LNCaP clone FGC (cell line): ENCODE measurements at regions not wholly inside any gene's neighbourhood (a gene's known extent, or its start where the extent isn't known, plus 50 kb on each side); places are given as distances from the start of the nearest gene placed in this dataset.

ENCODE experiments used
- DNase-seq: peaks from one replicate; pipeline ENCODE4 v3.0.0-alpha.2; 2011; ENCODE audit warnings: low read depth
- H3K4me3 ChIP-seq: 2 replicates; pipeline ENCODE4 v1.5.1; 2011; ENCODE audit warnings: mild to moderate bottlenecking, low read depth, low read length, control low read depth
- TF ChIP-seq, protein P1 (sequence below): IDR thresholded peaks from 2 replicates; pipeline ENCODE4 v1.5.1; 2012; ENCODE audit warnings: mild to moderate bottlenecking; ENCODE audit not compliant: control insufficient read depth, insufficient read depth; ENCODE audit errors: extremely low read depth

DNA sequence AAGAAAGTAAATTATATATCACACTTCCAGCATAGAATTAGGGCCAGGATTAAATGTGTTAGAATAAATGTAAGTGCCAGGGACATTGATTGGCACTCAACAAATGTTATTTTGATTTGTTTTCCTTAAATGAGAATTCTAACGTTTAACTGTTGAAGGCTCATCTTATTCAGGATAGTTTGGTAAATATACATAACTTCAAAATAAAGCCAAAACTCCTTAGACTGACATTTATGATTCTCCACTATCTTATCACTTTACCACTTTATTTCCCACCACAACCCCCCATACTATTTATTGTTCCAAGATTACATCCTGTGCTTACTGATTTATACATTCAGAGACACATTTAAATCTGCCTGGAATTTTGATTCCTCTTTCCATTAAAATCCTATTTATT lies 769.5 kb upstream of the CDH2 start:
- TF ChIP-seq, protein P1, sequence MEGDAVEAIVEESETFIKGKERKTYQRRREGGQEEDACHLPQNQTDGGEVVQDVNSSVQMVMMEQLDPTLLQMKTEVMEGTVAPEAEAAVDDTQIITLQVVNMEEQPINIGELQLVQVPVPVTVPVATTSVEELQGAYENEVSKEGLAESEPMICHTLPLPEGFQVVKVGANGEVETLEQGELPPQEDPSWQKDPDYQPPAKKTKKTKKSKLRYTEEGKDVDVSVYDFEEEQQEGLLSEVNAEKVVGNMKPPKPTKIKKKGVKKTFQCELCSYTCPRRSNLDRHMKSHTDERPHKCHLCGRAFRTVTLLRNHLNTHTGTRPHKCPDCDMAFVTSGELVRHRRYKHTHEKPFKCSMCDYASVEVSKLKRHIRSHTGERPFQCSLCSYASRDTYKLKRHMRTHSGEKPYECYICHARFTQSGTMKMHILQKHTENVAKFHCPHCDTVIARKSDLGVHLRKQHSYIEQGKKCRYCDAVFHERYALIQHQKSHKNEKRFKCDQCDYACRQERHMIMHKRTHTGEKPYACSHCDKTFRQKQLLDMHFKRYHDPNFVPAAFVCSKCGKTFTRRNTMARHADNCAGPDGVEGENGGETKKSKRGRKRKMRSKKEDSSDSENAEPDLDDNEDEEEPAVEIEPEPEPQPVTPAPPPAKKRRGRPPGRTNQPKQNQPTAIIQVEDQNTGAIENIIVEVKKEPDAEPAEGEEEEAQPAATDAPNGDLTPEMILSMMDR: no peak
- no peak for DNase-seq
- H3K4me3 ChIP-seq: no peak overlapping the region

DNA sequence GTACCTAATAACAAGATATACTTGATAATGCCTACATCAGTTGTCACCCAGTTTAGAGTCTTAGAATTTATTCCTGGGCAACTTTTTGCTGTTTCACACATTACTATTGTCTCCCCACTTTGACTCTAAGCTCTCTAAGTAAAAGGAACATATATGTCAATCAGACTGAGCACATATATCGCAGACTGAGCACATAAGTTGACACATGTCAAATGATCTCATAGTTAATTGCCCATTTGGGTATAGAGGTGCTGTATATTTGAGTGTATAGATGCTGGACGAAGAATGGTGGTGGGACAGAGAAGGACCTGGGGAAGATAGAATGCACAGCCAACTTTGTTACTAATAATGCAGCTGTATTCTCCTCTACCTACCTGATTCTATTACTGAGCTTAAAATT lies 746.0 kb upstream of the CDH2 start:
- DNase-seq: no peak
- H3K4me3 ChIP-seq: no peak overlapping the region
- TF ChIP-seq, protein P1: no peak

DNA sequence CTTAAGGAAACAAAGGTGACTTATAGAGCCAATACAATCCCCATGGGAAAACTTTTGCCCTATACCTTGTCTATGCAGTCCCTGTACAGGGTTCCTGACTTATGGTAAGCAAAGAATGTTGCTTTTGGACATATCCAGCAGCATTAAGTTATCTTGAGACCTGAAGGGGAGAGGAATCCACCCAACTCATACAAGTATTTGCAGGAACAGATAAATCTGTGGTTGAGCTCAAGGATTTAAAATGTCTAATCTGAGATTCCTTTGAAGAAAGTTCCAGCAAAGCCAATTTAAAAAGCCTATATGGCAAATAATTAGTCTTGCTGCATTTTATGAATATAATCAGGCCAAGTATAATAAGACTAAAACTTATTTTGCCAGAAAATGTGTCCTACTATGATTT lies 739.5 kb upstream of the CDH2 start:
- no peak overlapping the region for H3K4me3 ChIP-seq
- DNase-seq: no peak
- TF ChIP-seq, protein P1: no peak

DNA sequence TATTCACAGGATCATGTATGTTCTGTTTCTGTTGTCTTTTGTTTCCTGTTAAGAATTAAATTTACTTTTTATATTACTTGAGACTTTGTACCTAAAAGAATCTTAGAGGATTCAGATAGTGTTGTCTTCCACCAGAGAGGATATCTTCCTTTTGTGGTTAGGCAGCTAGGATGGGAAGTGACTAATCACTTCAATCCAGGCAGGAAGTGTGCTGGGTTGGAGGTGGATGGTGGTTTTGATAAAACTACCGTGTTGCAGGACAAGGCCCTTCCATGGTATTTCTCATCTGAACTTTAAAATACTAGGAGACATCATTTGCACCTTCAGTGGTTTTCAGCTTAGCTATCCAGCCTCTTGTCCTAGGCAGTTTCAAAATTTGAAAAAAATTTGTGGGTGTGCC lies 728.6 kb upstream of the CDH2 start:
- no peak for DNase-seq
- TF ChIP-seq, protein P1: no peak

DNA sequence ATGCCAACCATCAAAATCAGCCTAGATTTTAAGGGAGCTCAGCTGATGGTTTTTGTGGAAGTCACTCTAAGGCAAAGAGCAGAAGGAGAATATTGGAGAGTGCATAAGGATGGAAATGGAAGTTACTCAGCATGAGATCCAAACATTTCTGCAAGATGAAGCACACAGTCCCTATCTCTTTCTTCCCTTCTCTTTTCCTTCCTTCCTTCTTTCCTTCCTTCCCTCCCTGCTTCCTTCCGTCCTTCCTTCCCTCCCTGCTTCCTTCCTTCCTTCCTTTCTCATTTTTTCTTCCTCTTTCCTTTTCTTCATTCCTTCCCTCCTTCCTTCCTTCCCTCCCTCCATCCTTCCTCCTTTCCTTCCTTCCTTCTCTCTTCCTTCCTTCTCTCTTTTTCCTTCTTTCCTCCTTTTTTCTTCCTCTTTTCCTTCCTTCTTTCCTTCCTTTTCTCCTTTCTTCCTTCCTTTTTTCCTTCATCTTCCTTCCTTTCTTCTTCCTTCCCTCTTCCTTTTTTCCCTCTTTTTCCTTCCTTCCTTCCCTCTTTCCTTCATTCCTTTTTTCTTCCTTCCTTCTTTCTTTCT lies 727.9 kb upstream of the CDH2 start:
- DNase-seq: no peak
- no peak overlapping the region for H3K4me3 ChIP-seq
- TF ChIP-seq, protein P1: no peak

More for the DNA sequence above, 728.6 kb upstream of the CDH2 start:
- no peak overlapping the region for H3K4me3 ChIP-seq

DNA sequence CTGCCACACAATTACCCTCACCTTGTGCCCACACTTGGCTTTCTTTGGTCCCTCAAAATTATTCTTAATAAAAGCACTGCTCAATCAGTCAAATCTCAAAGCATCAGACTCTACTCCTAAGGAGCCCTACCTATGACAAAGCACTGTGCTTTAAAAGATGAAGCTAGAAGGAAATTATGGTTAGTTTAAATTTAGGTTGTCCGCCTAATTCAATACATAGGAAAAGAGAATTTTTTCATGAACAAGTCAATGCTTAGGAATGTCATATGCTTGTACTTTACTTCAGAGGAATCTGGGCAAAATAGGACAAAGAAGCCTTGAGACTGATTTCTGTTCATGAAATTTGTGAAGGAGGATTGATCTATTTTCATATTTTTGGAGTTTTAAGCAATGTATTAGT lies 726.4 kb upstream of the CDH2 start:
- H3K4me3 ChIP-seq: no peak overlapping the region
- DNase-seq: no peak
- TF ChIP-seq, protein P1: no peak

DNA sequence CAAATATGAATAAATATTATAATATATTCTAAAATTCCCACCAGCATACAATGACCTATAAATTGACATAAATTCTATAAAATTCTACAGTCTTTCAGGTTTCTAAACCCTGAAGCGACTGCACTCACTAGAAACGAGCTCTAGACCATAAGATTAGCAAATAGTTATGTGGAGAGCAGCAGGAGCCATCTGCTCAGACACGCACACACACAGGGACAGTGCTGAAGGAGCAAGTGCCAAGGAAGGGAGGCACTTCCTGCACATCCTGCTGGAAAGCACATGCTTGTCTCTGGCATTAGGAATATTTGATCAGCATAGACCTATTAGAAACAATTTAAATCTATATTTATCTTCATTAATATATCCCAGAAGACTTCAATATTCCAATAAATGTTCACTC lies 713.9 kb upstream of the CDH2 start:
- TF ChIP-seq, protein P1: no peak
- H3K4me3 ChIP-seq: no peak overlapping the region
- DNase-seq: no peak
